CD8-positive, alpha-beta memory T cell (primary cell): ENCODE measurements at regions not wholly inside any gene's neighbourhood (a gene's known extent, or its start where the extent isn't known, plus 50 kb on each side); places are given as distances from the start of the nearest gene placed in this dataset.

Source experiments
- CTCF ChIA-PET: fragments of 350-600 bp; sonication (Branson Sonifier 250); formaldehyde crosslinking; loops from one replicate; lab custom pipeline; 2021; ENCODE audit warnings: antibody characterized with exemption; lab: Charles Lee
- POLR2A ChIA-PET: fragments of 350-600 bp; sonication (Branson Sonifier 250); formaldehyde crosslinking; loops from one replicate; lab custom pipeline; 2021; ENCODE audit warnings: antibody characterized with exemption; lab: Charles Lee
- DNase-seq, 5 donors: peaks; one replicate each; pipeline versions ENCODE4 v3.0.0 to v3.0.0-alpha.2; 2020 to 2022; ENCODE audit warnings: mixed read lengths in 1 of 5
- H3K27ac ChIP-seq: one replicate; pipeline ENCODE4 v1.7.0; 2013; ENCODE audit warnings: low read depth, mild to moderate bottlenecking, low read length, moderate library complexity
- H3K27me3 ChIP-seq: 2 replicates; pipeline ENCODE4 v1.7.0; 2013; ENCODE audit warnings: low read length, mild to moderate bottlenecking; ENCODE audit not compliant: insufficient read depth, poor library complexity, severe bottlenecking
- H3K36me3 ChIP-seq: 2 replicates; pipeline ENCODE4 v1.7.0; 2013; ENCODE audit warnings: mild to moderate bottlenecking, low read length, moderate library complexity; ENCODE audit not compliant: insufficient read depth
- H3K4me1 ChIP-seq: 2 replicates; pipeline ENCODE4 v1.7.0; 2013; ENCODE audit warnings: mild to moderate bottlenecking, low read length, moderate library complexity; ENCODE audit not compliant: insufficient read depth
- H3K4me3 ChIP-seq: 2 replicates; pipeline ENCODE4 v1.7.0; 2013; ENCODE audit warnings: mild to moderate bottlenecking, low read length
- H3K9me3 ChIP-seq: 2 replicates; pipeline ENCODE4 v1.7.0; 2013; ENCODE audit warnings: mild to moderate bottlenecking, low read length
- H3K27ac Mint-ChIP-seq, 8 donors: one replicate each; pipeline ENCODE4 v1.8.0; 2020 to 2021; ENCODE audit warnings: mixed read lengths in 8 of 8, mild to moderate bottlenecking in 6 of 8, inconsistent platforms in 3 of 8, moderate library complexity in 3 of 8
- H3K27me3 Mint-ChIP-seq, 2 donors: one replicate each; pipeline ENCODE4 v1.8.0; 2020 to 2021; ENCODE audit warnings: mixed read lengths in 2 of 2, mild to moderate bottlenecking in 1 of 2, moderate library complexity in 1 of 2
- H3K36me3 Mint-ChIP-seq, 3 donors: one replicate each; pipeline ENCODE4 v1.8.0; 2020 to 2021; ENCODE audit warnings: mixed read lengths in 3 of 3, inconsistent platforms in 1 of 3, mild to moderate bottlenecking in 1 of 3
- H3K4me1 Mint-ChIP-seq, 3 donors: one replicate each; pipeline ENCODE4 v1.8.0; 2020 to 2021; ENCODE audit warnings: mixed read lengths in 3 of 3, inconsistent platforms in 1 of 3, mild to moderate bottlenecking in 1 of 3
- H3K4me3 Mint-ChIP-seq, 7 donors: one replicate each; pipeline ENCODE4 v1.8.0; 2020 to 2021; ENCODE audit warnings: mixed read lengths in 7 of 7, mild to moderate bottlenecking in 6 of 7, moderate library complexity in 4 of 7, inconsistent platforms in 2 of 7
- H3K9me3 Mint-ChIP-seq, 5 donors: one replicate each; pipeline ENCODE4 v1.8.0; 2020 to 2022; ENCODE audit warnings: mixed read lengths in 5 of 5, mild to moderate bottlenecking in 3 of 5, moderate library complexity in 2 of 5, inconsistent platforms in 1 of 5

DNA sequence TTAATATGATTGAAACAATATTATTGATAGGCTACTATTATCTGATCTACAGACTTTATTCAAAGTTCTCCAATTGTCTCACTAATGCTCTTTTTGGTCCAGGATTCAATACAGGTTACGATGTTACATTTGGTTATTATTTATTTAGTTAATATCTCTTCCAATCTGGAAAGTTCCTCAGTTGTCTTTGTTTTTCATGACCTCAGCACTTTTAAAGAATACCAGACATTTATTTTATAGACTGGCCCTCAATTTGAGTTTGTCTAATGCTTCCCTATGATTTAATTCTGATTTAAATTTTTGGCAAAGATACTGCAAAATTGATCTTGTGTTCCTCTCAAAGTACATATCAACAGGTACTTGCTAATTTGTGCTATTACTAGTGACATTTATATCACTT is 937.4 kb downstream of the KCNMA1 start:
- H3K4me1 ChIP-seq: no peaks in the 10 kb centered on the region
- no peaks in the 10 kb centered on the region for H3K9me3 ChIP-seq
- H3K27me3 Mint-ChIP-seq: peaks cover 0 to 5% of the 10 kb centered on the region in 2 donors
- H3K4me3 Mint-ChIP-seq: no peak overlapping the region
- no peaks in the 10 kb centered on the region for H3K36me3 Mint-ChIP-seq
- H3K27me3 ChIP-seq: no peaks in the 10 kb centered on the region
- H3K4me3 ChIP-seq: no peak overlapping the region
- H3K9me3 Mint-ChIP-seq: peaks cover 0 to 28% (median 2%) of the 10 kb centered on the region in 5 donors
- POLR2A ChIA-PET: no interaction called here
- no peak overlapping the region for H3K27ac Mint-ChIP-seq
- H3K36me3 ChIP-seq: no peaks in the 10 kb centered on the region
- CTCF ChIA-PET: no interaction called here
- DNase-seq: no peak
- no peaks in the 10 kb centered on the region for H3K4me1 Mint-ChIP-seq
- H3K27ac ChIP-seq: no peak overlapping the region

DNA sequence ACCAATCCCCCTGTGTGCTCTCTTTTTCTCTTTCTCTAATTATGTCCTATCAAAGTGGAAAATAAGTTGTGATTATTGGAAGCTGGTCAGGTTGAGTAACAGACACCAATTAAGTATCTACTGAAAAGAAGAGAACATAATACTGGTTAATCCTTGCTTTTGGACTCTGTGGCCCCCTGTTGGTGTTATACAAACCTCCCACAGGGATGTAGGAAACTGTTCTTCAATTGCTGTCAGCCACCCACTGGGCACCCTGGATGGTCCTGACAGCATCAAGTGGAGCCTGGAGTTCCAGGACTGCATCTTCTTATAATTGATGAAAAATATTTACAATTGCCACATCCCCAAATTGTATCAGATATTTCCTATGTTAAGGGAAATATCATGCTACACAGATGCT is 939.7 kb downstream of the KCNMA1 start:
- H3K27me3 Mint-ChIP-seq: no peaks in the 10 kb centered on the region
- H3K36me3 ChIP-seq: no peaks in the 10 kb centered on the region
- no peak overlapping the region for H3K27ac Mint-ChIP-seq
- H3K4me1 Mint-ChIP-seq: no peaks in the 10 kb centered on the region
- peaks cover 0 to 25% (median 2%) of the 10 kb centered on the region in 5 donors for H3K9me3 Mint-ChIP-seq
- ChIA-PET POLR2A (no interaction called here), CTCF (no interaction called here)
- no peaks in the 10 kb centered on the region for H3K27me3 ChIP-seq
- H3K9me3 ChIP-seq: no peaks in the 10 kb centered on the region
- no peak overlapping the region for H3K4me3 Mint-ChIP-seq
- DNase-seq: no peak
- no peak overlapping the region for H3K27ac ChIP-seq
- H3K4me1 ChIP-seq: no peaks in the 10 kb centered on the region
- peaks cover 0 to 2% (median 0%) of the 10 kb centered on the region in 3 donors for H3K36me3 Mint-ChIP-seq
- no peak overlapping the region for H3K4me3 ChIP-seq

DNA sequence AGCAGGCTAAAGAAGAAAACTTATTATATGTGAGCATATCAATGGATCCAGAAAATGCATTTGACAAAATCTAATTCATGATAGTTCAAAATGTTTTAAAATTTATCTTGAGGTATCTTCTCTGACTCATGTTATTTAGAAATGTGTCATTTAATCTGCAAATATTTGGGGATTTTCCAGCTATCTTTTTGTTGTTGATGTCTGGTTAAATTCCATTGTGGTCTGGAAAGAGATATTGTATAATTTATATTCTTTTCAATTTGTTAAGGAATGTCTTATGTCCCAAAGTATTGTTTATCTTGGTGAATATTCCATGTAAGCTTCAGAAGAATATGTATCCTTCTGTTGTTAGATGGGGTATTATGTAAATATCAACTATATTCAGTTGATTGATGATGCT is 942.5 kb downstream of the KCNMA1 start:
- peaks cover 0 to 2% (median 0%) of the 10 kb centered on the region in 3 donors for H3K36me3 Mint-ChIP-seq
- no peak overlapping the region for H3K27ac ChIP-seq
- no peaks in the 10 kb centered on the region for H3K27me3 ChIP-seq
- H3K4me1 ChIP-seq: no peaks in the 10 kb centered on the region
- ChIA-PET CTCF (no interaction called here), POLR2A (no interaction called here)
- no peaks in the 10 kb centered on the region for H3K27me3 Mint-ChIP-seq
- H3K9me3 ChIP-seq: no peaks in the 10 kb centered on the region
- no peak overlapping the region for H3K4me3 Mint-ChIP-seq
- no peak overlapping the region for H3K4me3 ChIP-seq
- DNase-seq: no peak
- no peaks in the 10 kb centered on the region for H3K4me1 Mint-ChIP-seq
- H3K9me3 Mint-ChIP-seq: peaks cover 2 to 10% (median 8%) of the 10 kb centered on the region in 5 donors
- no peaks in the 10 kb centered on the region for H3K36me3 ChIP-seq
- H3K27ac Mint-ChIP-seq: no peak overlapping the region

DNA sequence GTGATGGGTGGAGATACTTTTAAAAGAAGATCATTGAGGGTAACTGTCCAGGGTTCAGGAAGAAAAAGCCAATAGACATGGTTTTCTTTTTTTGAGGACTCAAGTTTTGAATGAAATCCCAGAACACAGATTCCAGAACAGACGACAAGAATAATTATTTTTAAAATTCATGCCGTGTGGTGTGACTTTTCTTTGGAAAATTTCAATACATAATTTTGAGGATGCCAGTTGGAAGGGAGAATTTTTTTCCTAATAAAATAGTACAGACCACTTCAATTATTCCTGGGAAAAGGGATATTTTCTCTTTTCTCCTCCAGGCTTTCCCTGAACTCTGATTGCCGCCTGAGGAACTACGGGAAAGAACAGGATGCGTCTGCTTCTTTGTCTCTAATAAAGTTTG is 951.4 kb downstream of the KCNMA1 start:
- Histone ChIP-seq H3K4me1 (no peaks in the 10 kb centered on the region), H3K9me3 (no peaks in the 10 kb centered on the region), H3K4me3 (no peak overlapping the region), H3K36me3 (no peaks in the 10 kb centered on the region), H3K27ac (no peak overlapping the region), H3K27me3 (no peaks in the 10 kb centered on the region)
- POLR2A ChIA-PET: no interaction called here
- Mint-ChIP-seq H3K4me3 (no peak overlapping the region), H3K9me3 (peaks cover 2 to 19% (median 13%) of the 10 kb centered on the region in 5 donors), H3K4me1 (no peaks in the 10 kb centered on the region), H3K36me3 (no peaks in the 10 kb centered on the region), H3K27ac (no peak overlapping the region), H3K27me3 (no peaks in the 10 kb centered on the region)
- DNase-seq: no peak
- CTCF ChIA-PET: no interaction called here

DNA sequence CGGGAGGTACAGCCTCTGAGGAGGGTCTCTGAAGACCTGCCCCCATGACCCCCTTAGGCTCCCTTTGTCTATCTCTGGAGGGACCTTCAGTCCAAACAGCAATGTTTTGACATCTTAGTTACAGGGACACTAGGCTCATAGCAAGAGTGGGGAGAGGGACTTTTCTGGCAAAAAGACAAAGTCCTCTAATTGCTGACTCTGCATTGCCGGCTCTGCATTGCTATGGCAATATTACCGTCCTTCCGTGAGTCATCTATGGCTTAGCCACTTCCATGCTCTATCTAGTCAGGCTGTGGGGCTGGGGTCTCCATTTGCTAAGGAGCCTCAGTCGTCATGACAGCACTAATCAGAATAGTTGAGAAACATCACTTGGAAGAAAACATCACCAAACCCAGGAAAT is 952.6 kb downstream of the KCNMA1 start:
- H3K27me3 ChIP-seq: no peaks in the 10 kb centered on the region
- H3K4me3 Mint-ChIP-seq: peak overlapping the region in 1 of 7 donors; percentile 15
- no peaks in the 10 kb centered on the region for H3K36me3 ChIP-seq
- POLR2A ChIA-PET: no interaction called here
- H3K4me1 ChIP-seq: no peaks in the 10 kb centered on the region
- CTCF ChIA-PET: no interaction called here
- peaks cover 2 to 19% (median 10%) of the 10 kb centered on the region in 5 donors for H3K9me3 Mint-ChIP-seq
- no peaks in the 10 kb centered on the region for H3K9me3 ChIP-seq
- H3K27ac ChIP-seq: no peak overlapping the region
- no peak for DNase-seq
- H3K27ac Mint-ChIP-seq: no peak overlapping the region
- H3K27me3 Mint-ChIP-seq: no peaks in the 10 kb centered on the region
- H3K4me1 Mint-ChIP-seq: no peaks in the 10 kb centered on the region
- no peak overlapping the region for H3K4me3 ChIP-seq
- no peaks in the 10 kb centered on the region for H3K36me3 Mint-ChIP-seq

DNA sequence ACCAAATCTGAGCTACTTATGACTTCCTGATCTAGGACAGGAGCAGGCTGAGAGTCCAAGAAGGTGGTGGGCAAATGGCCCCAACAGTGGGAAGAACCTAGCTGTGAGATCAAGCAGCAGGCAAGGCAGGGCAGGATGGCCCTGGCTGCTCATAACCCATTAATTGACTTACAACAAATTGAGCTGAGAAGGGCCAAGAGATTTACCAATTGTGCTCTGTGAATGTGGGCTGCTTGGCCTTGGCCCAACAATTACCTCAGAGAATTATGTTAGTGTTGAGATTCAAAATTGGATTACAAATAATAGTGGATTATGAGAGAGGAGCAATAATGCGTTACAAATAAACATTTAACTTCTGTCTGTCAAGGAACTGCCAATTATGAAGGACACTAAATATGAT is 956.5 kb downstream of the KCNMA1 start:
- H3K27ac ChIP-seq: no peak overlapping the region
- H3K9me3 ChIP-seq: no peaks in the 10 kb centered on the region
- Mint-ChIP-seq H3K4me1 (no peaks in the 10 kb centered on the region), H3K4me3 (no peak overlapping the region), H3K36me3 (no peaks in the 10 kb centered on the region), H3K9me3 (peaks cover 0 to 13% (median 2%) of the 10 kb centered on the region in 5 donors), H3K27ac (no peak overlapping the region), H3K27me3 (no peaks in the 10 kb centered on the region)
- ChIA-PET CTCF (no interaction called here), POLR2A (no interaction called here)
- H3K27me3 ChIP-seq: no peaks in the 10 kb centered on the region
- H3K36me3 ChIP-seq: no peaks in the 10 kb centered on the region
- no peaks in the 10 kb centered on the region for H3K4me1 ChIP-seq
- no peak overlapping the region for H3K4me3 ChIP-seq
- DNase-seq: no peak

DNA sequence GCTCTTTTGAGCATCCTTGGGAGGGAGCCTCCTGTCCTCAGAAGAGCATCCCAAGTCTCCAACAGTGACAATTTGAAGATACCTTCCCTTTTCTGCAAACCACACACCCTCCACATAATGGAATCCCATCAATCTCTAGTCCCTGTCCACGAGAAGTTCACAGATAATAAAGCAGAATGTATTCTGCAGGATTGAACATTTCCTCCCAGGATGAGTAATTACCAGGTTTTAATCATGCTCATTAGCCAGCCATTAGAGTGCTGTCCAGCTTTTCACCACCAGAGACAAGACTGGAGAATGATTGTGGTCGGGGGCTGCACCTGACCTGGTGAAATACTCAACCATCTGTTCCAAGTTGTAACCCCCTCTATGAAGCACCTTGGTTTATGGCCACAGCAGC is 958.6 kb downstream of the KCNMA1 start:
- no peak for DNase-seq
- no peaks in the 10 kb centered on the region for H3K27me3 ChIP-seq
- no peak overlapping the region for H3K27ac ChIP-seq
- H3K9me3 Mint-ChIP-seq: peaks cover 2 to 7% (median 2%) of the 10 kb centered on the region in 5 donors
- POLR2A ChIA-PET: no interaction called here
- no peaks in the 10 kb centered on the region for H3K9me3 ChIP-seq
- H3K4me3 ChIP-seq: no peak overlapping the region
- H3K36me3 Mint-ChIP-seq: no peaks in the 10 kb centered on the region
- no peaks in the 10 kb centered on the region for H3K27me3 Mint-ChIP-seq
- CTCF ChIA-PET: no interaction called here
- H3K4me1 ChIP-seq: no peaks in the 10 kb centered on the region
- no peak overlapping the region for H3K4me3 Mint-ChIP-seq
- no peak overlapping the region for H3K27ac Mint-ChIP-seq
- H3K36me3 ChIP-seq: no peaks in the 10 kb centered on the region
- no peaks in the 10 kb centered on the region for H3K4me1 Mint-ChIP-seq

DNA sequence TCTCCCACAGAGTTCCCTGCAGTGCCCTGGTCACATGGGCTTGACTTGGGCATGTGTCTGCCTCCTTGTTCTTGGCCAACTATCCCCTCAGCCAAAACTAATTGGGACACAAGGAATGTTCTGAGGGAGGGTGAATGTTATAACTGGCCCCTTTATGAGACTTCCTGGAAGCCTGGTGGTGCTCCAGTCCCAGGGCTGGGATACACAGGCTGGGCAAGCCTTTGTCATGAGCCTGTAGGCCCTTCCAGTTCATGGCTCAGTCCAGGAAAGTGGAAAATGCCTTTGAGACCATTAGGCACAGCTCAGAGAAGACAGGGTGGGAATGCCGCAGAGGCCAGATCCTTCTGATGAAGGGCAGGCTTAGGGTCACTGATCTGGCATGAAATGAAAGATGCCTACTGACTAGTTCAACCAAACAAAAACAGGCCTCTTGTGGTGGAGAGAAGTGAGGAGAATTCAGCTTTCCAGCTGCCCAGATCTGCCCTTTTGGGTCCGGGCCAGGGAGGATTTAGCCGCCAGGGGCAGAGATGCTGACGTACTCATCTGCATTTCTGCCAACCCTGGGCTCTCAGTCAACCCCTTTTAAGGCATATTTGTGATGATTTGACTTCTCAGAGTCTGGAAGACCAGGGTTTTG is 961.5 kb downstream of the KCNMA1 start:
- Mint-ChIP-seq H3K4me1 (no peaks in the 10 kb centered on the region), H3K27ac (no peak overlapping the region), H3K4me3 (no peak overlapping the region), H3K27me3 (no peaks in the 10 kb centered on the region), H3K36me3 (no peaks in the 10 kb centered on the region), H3K9me3 (peaks cover 0 to 5% (median 4%) of the 10 kb centered on the region in 5 donors)
- ChIA-PET POLR2A (no interaction called here), CTCF (no interaction called here)
- Histone ChIP-seq H3K27ac (no peak overlapping the region), H3K9me3 (no peaks in the 10 kb centered on the region), H3K27me3 (no peaks in the 10 kb centered on the region), H3K36me3 (no peaks in the 10 kb centered on the region), H3K4me1 (no peaks in the 10 kb centered on the region), H3K4me3 (no peak overlapping the region)
- DNase-seq: no peak
